ENCODE measurements at regions not wholly inside any gene's neighbourhood (a gene's known extent, or its start where the extent isn't known, plus 50 kb on each side); places are given as distances from the start of the nearest gene placed in this dataset.

- DNase-seq: no peak
Observed at GRCh38 chr11:93080146-93080759, 110.8 kb downstream of the MTNR1B start.

DNA sequence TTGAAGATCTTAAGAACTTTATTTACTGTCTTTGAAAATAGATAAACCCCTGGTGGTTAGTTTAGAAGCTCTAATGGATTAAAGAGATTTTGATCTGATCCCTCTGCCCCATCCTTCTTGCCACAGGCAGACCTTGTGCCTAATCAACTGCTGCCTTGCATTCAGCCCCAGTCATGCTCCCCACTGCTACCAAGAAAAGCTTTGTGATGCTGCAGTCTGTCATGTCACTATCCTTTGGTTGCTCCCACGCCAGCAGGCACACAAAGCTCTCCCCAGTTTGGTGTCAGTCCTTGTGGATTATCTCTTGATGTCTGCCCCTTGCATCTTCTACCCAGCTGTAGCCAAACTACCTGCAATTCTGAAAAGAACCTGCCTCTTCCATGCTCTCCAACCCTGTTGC, 112.2 kb downstream of the MTNR1B start:
- no peak for DNase-seq

GRCh38 chr11:93082900-93083299, 113.4 kb downstream of the MTNR1B start:
- DNase-seq: no peak

DNA sequence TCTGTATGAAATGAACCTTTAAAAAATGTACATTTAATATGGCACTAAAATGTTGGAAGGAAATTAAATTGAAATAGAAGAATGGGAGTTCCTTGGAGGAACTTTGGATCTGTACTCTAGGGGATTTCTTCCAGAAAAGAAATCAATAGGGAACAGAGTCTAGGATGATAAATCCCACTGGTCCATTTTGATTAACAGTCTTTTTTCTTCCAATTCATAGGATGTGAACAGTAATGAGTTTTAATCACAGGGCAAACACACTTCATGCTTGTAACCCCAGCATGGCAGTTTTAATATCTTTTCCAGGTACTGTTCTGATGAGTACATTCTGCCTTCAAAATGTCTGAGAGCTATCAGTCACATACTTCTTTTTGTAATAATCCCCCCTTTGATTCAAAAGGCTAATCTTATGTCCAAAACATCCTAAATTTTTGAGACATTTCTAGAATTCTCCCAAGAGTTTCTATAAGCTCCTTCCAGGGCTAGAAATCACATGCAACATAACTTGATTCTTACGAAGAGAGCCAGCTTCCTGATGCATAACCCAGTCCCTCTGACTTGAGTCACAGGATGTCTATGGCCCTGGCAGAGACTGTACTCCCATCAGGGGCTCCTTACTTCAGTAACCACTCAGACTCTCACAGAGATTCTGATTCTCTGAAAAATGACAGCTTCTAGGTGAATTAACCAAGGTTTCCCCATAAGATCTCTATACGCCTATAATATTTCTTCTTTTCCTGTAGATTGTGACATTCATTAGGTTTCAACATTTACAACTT, 112.9 kb downstream of the SLC36A4 start:
- DNase-seq: no peak

- DNase-seq: no peak
Observed at GRCh38 chr11:93089474-93090102, 108.2 kb downstream of the SLC36A4 start.

Data from NCI-H1105 (cell line).